Mucosa of stomach (tissue), 1 donor: ENCODE measurements at regions not wholly inside any gene's neighbourhood (a gene's known extent, or its start where the extent isn't known, plus 50 kb on each side); places are given as distances from the start of the nearest gene placed in this dataset.

Experiments
- H3K27me3 ChIP-seq: one replicate; pipeline ENCODE4 v1.7.0; 2013; ENCODE audit warnings: mild to moderate bottlenecking, low read length; ENCODE audit not compliant: control insufficient read depth, insufficient read depth
- H3K36me3 ChIP-seq: one replicate; pipeline ENCODE4 v1.7.0; 2013; ENCODE audit warnings: low read length; ENCODE audit not compliant: control insufficient read depth, insufficient read depth
- H3K4me1 ChIP-seq: one replicate; pipeline ENCODE4 v1.7.0; 2013; ENCODE audit warnings: mild to moderate bottlenecking, low read length; ENCODE audit not compliant: control insufficient read depth, insufficient read depth
- H3K4me3 ChIP-seq: one replicate; pipeline ENCODE4 v1.7.0; 2013; ENCODE audit warnings: low read length
- H3K9ac ChIP-seq: one replicate; pipeline ENCODE4 v1.7.0; 2013; ENCODE audit warnings: mild to moderate bottlenecking, low read length, moderate library complexity
- H3K9me3 ChIP-seq: one replicate; pipeline ENCODE4 v1.7.0; 2013; ENCODE audit warnings: mild to moderate bottlenecking, low read length, moderate library complexity; ENCODE audit not compliant: control insufficient read depth
- donor health status: Pancreatic carcinoma.

- H3K4me3 ChIP-seq = no peak overlapping the region
- no peaks in the 10 kb centered on the region for H3K4me1 ChIP-seq
- no peaks in the 10 kb centered on the region for H3K36me3 ChIP-seq
- H3K27me3 ChIP-seq = no peaks in the 10 kb centered on the region
- H3K9me3 ChIP-seq = no peaks in the 10 kb centered on the region
- H3K9ac ChIP-seq = no peak overlapping the region
Observed at GRCh38 chr1:56057466-56058405, 521.6 kb downstream of the PLPP3 start.

GRCh38 chr1:56056438-56057287 is 522.7 kb downstream of the PLPP3 start:
- no peaks in the 10 kb centered on the region for H3K27me3 ChIP-seq
- no peak overlapping the region for H3K9ac ChIP-seq
- no peaks in the 10 kb centered on the region for H3K4me1 ChIP-seq
- H3K9me3 ChIP-seq = no peaks in the 10 kb centered on the region
- H3K4me3 ChIP-seq = no peak overlapping the region
- H3K36me3 ChIP-seq = no peaks in the 10 kb centered on the region

- Histone ChIP-seq H3K9me3 (no peaks in the 10 kb centered on the region), H3K27me3 (no peaks in the 10 kb centered on the region), H3K4me3 (no peak overlapping the region), H3K9ac (no peak overlapping the region), H3K36me3 (no peaks in the 10 kb centered on the region), H3K4me1 (no peaks in the 10 kb centered on the region)
Observed at GRCh38 chr1:56054959-56055358, 524.4 kb downstream of the PLPP3 start.

DNA sequence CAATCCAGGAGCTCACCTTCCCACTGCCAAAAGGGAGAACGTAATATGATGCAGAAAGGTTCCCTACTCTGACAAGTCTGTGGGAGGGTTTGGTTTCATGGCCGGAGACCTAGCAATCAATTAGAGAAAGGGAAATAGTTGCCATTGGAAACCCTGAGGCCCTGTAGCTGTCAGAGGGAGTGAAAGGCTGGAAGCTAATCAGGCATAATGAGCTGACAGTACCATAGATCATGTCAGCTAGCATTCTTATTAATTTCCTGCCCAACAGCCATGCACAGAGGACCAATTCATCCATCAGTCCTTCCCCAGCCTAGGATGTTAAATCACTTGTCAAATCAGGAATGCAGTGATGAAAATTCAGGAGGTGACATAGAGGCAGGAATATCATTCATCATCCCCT is 527.3 kb downstream of the PLPP3 start:
- Histone ChIP-seq H3K36me3 (no peaks in the 10 kb centered on the region), H3K27me3 (no peaks in the 10 kb centered on the region), H3K9ac (no peak overlapping the region), H3K9me3 (no peaks in the 10 kb centered on the region), H3K4me1 (no peaks in the 10 kb centered on the region), H3K4me3 (no peak overlapping the region)

DNA sequence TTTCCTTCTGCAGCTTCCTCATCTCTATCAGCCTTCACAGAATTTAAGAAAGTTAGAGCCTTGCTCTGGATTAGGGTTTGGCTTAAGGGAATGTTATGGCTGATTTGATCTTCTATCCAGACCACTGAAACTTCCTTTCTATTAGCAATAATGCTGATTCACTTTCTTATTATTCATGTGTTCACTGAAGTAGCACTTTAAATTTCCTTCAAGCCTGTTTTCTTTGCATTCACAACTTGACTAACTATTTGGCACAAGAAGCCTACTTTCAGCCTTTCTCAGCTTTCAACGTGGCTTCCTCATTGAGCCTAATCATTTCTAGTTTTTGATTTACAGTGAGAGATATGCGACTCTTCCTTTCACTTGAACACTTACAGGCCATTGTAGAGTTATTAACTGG is 528.5 kb downstream of the PLPP3 start:
- Histone ChIP-seq H3K9me3 (no peaks in the 10 kb centered on the region), H3K4me1 (no peaks in the 10 kb centered on the region), H3K36me3 (no peaks in the 10 kb centered on the region), H3K9ac (no peak overlapping the region), H3K4me3 (no peak overlapping the region), H3K27me3 (no peaks in the 10 kb centered on the region)

DNA sequence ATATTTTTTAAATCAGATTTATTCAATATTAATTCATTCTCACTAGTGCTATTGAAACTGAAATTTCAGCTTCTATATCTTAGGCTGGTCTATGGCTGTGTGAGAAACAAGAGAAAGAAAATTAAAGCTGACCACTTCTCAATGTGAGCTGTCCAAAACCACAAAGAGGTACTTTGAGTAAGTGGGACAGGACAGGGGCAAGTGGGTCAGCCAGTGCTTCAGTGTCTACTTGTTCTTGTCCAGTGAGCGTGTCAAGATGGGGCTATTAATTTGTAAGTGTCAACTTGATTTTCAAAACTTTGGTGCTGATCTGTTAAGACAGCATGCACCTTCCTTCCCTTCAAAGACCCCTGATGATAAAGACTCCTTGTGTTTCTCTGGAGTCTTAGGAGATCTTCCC is 533.9 kb downstream of the PLPP3 start:
- Histone ChIP-seq H3K4me1 (no peaks in the 10 kb centered on the region), H3K4me3 (no peak overlapping the region), H3K9ac (no peak overlapping the region), H3K27me3 (no peaks in the 10 kb centered on the region), H3K36me3 (no peaks in the 10 kb centered on the region), H3K9me3 (no peaks in the 10 kb centered on the region)

GRCh38 chr1:56045062-56045461 is 534.3 kb downstream of the PLPP3 start:
- H3K4me3 ChIP-seq = no peak overlapping the region
- H3K9me3 ChIP-seq = no peaks in the 10 kb centered on the region
- no peak overlapping the region for H3K9ac ChIP-seq
- H3K27me3 ChIP-seq = no peaks in the 10 kb centered on the region
- no peaks in the 10 kb centered on the region for H3K36me3 ChIP-seq
- H3K4me1 ChIP-seq = no peaks in the 10 kb centered on the region

DNA sequence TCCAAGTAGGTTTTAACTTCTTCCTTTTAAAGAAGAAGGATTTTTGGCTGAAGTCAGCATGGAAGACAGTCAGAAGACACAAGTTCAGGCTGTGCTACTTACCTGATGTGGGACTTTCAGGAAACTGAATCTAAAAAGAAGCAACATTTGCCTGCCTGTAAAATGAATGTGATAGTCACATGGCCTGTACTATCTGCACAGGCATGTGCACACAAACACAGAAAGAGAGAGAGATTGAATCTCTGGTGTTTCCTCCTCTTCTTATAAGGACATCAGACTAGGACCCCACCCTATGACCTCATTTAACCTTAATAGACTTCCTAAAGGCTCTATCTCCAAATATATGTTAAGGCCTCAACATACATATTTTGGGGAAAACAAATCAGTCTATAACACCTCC is 542.9 kb downstream of the PLPP3 start:
- no peaks in the 10 kb centered on the region for H3K36me3 ChIP-seq
- no peaks in the 10 kb centered on the region for H3K4me1 ChIP-seq
- H3K9me3 ChIP-seq = no peaks in the 10 kb centered on the region
- H3K4me3 ChIP-seq = no peak overlapping the region
- no peak overlapping the region for H3K9ac ChIP-seq
- no peaks in the 10 kb centered on the region for H3K27me3 ChIP-seq

GRCh38 chr1:56034847-56035481 is 544.4 kb downstream of the PLPP3 start:
- Histone ChIP-seq H3K9me3 (no peaks in the 10 kb centered on the region), H3K9ac (no peak overlapping the region), H3K36me3 (no peaks in the 10 kb centered on the region), H3K4me1 (no peaks in the 10 kb centered on the region), H3K27me3 (no peaks in the 10 kb centered on the region), H3K4me3 (no peak overlapping the region)

DNA sequence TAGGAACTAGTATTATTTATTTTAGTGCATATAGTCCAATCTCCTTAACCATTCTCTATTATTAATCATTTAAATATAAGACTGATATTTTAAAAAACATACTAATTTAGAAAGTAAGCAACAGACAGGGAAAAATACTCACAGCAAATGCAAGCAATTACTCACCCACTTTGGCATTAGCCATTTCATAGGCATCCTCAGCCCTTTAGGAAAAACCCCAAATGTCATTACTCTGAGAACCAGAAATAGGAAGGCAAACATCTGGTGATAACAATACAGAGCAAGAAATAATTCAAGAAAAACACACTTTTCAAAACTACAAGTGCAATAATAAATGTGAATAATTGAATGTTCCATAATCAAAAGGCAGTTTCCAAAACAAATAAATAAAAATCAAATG is 545.1 kb downstream of the PLPP3 start:
- Histone ChIP-seq H3K9me3 (no peaks in the 10 kb centered on the region), H3K4me1 (no peaks in the 10 kb centered on the region), H3K36me3 (no peaks in the 10 kb centered on the region), H3K9ac (no peak overlapping the region), H3K27me3 (no peaks in the 10 kb centered on the region), H3K4me3 (no peak overlapping the region)

DNA sequence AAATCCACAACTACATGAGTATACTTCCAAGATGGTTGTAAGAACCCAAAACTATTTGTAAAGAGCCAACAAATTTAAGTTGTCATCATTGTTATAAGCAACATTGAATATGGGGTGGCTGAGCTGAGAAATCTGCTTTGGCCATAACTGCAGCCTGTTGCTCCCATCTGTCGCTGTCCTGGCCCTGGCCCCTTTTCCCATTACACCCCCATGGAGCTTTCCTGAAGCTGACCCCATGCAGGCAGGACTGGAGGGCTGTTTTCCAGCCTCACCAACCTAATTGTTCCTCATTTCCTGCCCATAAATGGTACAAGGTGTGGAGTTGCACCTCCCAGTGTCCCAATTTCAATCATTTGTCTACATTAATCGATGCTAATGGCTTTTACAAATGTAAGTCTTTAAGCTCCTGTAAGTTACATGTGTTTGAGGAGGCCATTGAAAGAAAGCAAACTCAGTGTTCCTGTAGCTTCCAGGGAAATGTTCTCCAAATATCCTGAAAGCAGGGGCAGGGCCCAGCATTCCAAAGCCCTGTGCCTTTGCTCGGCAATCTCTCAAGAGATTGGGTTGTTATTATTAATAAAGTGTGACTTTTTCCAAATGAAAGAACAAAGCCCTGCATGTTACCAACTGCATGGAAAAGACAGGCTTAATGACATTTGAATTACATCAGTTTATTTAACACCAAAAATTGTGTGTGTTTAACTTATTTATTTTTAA is 545.9 kb downstream of the PLPP3 start:
- H3K4me1 ChIP-seq = no peaks in the 10 kb centered on the region
- H3K36me3 ChIP-seq = no peaks in the 10 kb centered on the region
- H3K9me3 ChIP-seq = no peaks in the 10 kb centered on the region
- H3K4me3 ChIP-seq = no peak overlapping the region
- H3K27me3 ChIP-seq = no peaks in the 10 kb centered on the region
- no peak overlapping the region for H3K9ac ChIP-seq
